ENCODE measurements at regions not wholly inside any gene's neighbourhood (a gene's known extent, or its start where the extent isn't known, plus 50 kb on each side); places are given as distances from the start of the nearest gene placed in this dataset.
"Not testable (repeated sequence)": the region's sequence is repeated elsewhere in the genome, so short reads cannot be mapped to it uniquely, and the experiment has no call there.

GRCh38 chr1:209100460-209100859, 483.1 kb upstream of the CAMK1G start:
- DNase-seq: no peak

GRCh38 chr1:209101106-209101505, 482.4 kb upstream of the CAMK1G start:
- no peak for DNase-seq

- no peak for DNase-seq
Measured at GRCh38 chr1:209102120-209102519, 481.4 kb upstream of the CAMK1G start.

GRCh38 chr1:209102531-209102930, 481.0 kb upstream of the CAMK1G start:
- no peak for DNase-seq

GRCh38 chr1:209103092-209103491, 480.4 kb upstream of the CAMK1G start:
- DNase-seq: no peak

GRCh38 chr1:209104646-209105045, 478.9 kb upstream of the CAMK1G start:
- DNase-seq: no peak

GRCh38 chr1:209105701-209106100, 477.8 kb upstream of the CAMK1G start:
- no peak for DNase-seq

- DNase-seq: no peak
Measured at GRCh38 chr1:209106237-209106741, 477.2 kb upstream of the CAMK1G start.

- no peak for DNase-seq
Measured at GRCh38 chr1:209106861-209107260, 476.7 kb upstream of the CAMK1G start.

- no peak for DNase-seq
Measured at GRCh38 chr1:209107535-209107934, 476.0 kb upstream of the CAMK1G start.

GRCh38 chr1:209109001-209109785, 474.3 kb upstream of the CAMK1G start:
- DNase-seq: no peak

GRCh38 chr1:209113521-209113920, 470.0 kb upstream of the CAMK1G start:
- no peak for DNase-seq

- DNase-seq: no peak
Measured at GRCh38 chr1:209116705-209117104, 466.8 kb upstream of the CAMK1G start.

GRCh38 chr1:209123601-209124000, 459.9 kb upstream of the CAMK1G start:
- no peak for DNase-seq

GRCh38 chr1:209129091-209129490, 454.4 kb upstream of the CAMK1G start:
- DNase-seq: not testable (repeated sequence)

- DNase-seq: no peak
Measured at GRCh38 chr1:209130886-209131285, 452.6 kb upstream of the CAMK1G start.

- DNase-seq: no peak
Measured at GRCh38 chr1:209132736-209133467, 450.6 kb upstream of the CAMK1G start.

GRCh38 chr1:209134001-209134400, 449.5 kb upstream of the CAMK1G start:
- DNase-seq: no peak

GRCh38 chr1:209143916-209144315, 439.6 kb upstream of the CAMK1G start:
- DNase-seq: no peak

- DNase-seq: no peak
Measured at GRCh38 chr1:209150114-209150513, 433.4 kb upstream of the CAMK1G start.

GRCh38 chr1:209153411-209153810, 430.1 kb upstream of the CAMK1G start:
- no peak for DNase-seq

GRCh38 chr1:209154912-209155311, 428.6 kb upstream of the CAMK1G start:
- no peak for DNase-seq

- DNase-seq: no peak
Measured at GRCh38 chr1:209155546-209155945, 428.0 kb upstream of the CAMK1G start.

GRCh38 chr1:209156991-209157390, 426.5 kb upstream of the CAMK1G start:
- no peak for DNase-seq
